Effector CD4-positive, alpha-beta T cell (primary cell): ENCODE measurements at regions not wholly inside any gene's neighbourhood (a gene's known extent, or its start where the extent isn't known, plus 50 kb on each side); places are given as distances from the start of the nearest gene placed in this dataset.

Experiments used
- DNase-seq: peaks from one replicate; pipeline ENCODE4 v3.0.0-alpha.2; 2020

DNA sequence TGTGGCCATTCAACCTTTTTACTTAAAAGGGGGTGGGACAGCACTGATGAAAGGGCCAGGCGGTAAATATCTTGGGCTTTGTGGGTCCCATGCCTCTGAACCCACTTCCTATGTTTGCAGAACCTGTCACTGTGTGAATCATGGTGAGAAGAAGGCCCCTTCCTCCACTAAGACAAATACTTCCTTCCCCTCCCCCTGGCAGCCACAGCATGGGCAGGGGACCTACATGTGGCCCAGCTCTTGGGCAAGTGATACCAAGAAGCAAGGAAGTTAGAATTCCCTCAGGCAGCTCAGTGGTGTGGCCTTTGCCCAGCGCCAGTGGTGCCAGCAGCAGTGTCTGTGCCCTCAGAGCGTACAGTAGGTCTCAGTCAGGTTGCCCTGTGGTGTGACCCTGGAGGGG, 168.6 kb downstream of the TRIM33 start:
- peak; percentile 18 for DNase-seq

DNA sequence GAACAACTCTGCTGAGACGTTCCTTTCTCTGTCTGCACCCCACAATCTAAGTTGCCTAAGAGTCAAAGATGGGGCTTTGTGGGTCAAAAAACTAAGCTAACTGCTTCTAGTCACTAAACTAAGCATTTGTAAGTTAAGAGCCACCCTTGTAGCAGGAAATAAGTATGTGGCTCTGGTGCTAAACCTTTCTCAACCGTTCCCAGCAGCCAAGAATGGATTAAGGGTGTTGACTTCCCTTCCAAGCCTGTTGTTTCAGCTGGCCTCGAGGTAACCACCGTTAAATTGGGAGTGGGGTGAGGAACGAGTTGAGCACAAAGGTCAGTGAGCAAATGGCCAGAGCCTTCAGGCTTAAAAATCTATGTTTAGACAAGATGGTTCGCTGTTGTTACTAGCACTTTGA, 169.1 kb downstream of the TRIM33 start:
- DNase-seq: no peak

DNA sequence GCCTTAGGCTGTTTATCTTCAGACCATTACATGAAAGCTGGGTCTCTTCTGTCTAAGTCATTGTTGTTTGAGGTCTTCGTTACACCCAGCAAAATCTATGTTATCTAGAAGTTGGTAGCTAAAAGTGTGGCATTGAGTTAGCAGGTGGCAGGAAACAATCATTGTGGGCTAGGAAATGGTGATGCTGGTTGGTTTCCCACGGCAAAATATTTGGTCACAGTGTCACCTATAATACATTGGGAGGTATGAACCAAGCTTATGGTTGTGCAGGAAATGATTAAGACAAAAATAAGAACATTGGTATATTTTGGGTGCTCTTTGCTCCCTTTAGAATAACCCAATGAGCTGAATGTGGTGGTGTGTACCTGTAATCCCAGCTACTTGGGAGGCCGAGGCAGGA, 169.7 kb downstream of the TRIM33 start:
- DNase-seq: peak; percentile 20

DNA sequence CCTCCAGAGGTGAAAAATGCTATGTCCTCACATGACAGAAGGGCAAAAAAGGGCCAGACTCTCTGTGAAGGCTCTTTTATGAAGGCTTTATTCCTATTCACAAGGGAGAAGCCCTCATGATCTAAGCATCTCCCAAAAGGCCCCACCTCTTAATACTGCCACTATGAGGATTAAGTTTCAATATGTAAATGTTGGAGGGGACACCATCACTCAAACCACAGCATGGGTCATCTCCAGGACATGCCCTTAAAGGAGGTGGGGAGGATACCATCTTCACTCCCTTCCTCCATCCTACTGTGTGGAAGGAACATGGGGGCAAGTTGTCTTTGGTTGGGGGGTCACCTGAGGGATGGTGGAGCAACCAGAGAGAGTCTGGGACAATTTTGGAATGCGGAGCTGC, 170.1 kb downstream of the TRIM33 start:
- DNase-seq: no peak

DNA sequence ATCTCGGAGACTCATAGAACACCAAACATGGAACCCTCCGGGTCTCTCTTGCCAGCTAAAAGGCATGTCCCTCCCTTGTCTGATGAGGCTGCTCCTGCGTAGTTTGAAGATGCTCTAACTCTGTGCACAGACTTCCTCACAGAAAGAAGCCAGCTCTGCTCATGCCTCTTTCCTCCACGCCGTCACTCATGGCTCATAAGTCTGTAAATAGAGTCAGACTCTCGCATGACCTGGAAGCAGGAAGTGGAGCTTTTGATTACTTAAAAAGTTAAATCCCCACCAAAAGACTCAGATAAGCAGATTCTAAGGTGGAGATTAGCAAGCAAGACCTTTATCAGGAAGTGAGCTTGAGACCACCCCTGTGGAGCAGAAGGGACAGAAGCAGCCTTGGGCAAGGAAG, 171.6 kb downstream of the TRIM33 start:
- no peak for DNase-seq

DNA sequence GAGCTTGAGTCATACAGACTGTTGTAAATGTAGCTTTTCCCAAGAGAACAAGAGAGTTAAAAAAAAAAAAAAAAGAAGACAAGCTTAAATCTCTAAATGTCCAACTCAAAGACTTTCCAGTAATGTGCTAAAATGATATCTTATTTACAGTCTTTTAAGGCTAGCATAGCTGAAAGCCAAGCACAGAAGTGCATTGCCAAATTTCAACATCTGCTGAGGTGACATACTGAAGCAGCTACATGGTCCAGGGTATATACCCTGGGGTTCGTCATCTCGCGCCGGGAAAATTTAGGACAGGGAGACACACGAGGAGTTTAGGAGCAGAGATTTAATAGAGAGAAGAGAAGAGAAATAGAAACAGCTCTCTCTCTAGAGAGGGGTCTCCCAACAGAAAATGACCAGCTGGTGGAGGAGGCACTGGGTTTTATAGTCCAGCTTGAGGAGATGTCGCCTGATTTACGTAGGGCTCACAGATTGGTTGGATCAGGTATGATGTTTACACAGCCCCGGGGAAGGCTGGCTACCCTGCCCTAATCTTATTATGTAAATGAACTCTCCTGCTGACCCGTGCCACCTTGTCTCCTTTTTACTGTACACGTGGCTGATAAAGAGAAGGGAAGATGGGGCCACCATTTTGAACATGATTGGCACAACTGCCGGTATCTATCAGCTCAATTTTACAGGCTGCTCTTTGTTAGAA, 172.7 kb downstream of the TRIM33 start:
- no peak for DNase-seq

DNA sequence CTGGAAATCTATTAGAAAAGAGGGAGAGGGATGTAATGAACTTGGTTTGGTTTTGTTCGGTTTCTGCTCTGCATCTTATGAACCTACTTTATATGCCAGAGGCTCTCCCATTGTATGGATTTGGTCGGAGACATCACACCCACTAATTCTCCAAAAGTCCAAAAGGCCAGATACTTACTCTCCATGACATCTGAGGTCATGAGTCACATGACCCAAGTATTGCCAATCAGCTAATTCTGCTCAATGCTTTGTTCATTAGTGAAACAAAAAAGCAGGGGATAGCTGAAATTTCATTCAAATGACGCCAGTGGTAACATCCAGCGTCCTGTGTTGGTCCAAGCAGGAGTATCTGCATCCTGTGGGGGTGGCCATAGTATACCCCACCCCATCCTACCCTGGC, 173.6 kb downstream of the TRIM33 start:
- no peak for DNase-seq

DNA sequence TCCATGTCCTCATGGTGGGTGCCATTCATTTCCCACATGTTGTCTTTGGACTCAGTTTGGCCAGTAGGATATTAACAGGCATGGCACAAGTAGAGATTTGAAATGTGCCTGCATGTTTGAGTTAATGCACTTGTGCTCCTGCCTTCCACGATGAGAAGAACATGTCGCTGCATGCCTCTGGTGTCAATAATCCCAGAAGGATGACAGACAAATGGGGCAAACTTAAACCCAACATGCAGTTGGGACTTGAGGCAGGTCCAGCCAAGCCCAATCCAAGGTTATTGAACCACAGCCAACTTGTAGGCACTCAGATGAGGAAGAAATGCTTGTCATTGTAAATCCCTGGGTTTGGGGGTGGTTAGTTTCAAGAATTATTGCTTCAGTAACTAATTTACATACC, 174.6 kb downstream of the TRIM33 start:
- DNase-seq: no peak

DNA sequence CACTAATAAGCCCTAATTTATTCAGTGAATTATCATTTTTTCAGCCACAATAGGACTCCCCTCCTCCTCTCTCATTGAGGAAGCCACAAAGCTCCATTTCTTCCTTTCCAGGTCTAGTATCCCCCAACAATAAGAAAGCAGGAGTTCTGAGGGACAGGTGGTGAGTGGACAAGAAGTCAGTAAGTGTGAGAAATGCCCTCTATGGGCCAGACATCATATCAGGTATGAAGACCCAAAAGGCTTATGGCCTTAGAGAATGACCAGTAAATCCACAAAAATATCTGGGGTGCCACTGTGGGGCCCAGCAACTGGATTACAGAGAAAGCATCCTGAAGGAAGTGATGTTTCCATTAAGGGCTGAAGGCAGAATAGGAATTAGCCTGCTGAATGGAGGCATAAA, 175.7 kb downstream of the TRIM33 start:
- no peak for DNase-seq

DNA sequence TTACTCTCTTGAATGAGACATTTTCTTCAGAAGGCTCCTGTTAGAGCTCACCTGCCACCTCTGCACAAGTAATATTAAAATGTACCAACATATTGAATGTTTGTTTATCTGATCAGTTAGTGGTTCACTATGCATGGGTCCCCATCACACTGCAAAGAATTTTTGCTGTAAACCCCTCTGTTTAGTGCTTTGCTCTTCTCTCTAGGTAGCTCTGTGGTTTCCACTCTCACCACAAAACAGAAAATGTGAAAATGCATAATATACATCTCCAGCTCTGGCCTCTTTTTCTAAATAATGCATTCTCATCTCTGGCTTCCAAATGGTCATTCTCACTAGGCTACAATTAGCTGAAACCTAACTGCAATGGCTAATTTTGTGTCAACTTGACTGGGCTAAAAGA, 176.7 kb downstream of the TRIM33 start:
- DNase-seq: no peak

DNA sequence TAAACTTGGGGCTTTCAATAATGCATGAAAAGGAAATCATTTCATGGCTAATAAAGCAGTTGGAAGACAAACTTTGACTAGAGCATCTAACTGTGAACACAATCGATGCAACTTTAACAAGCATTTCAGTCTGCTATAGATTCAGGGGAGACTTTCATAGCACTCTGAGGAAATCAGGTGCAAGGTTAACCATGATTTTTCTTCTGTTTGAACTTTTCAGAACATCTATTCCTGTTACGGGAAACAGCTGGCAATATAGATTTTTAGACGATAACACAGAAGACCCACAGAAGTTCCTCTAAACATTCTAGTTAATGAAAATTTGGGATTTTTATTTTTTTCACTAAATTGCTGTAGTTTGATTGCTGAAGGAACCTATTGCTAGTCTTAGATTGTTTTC, 177.3 kb downstream of the TRIM33 start:
- no peak for DNase-seq

DNA sequence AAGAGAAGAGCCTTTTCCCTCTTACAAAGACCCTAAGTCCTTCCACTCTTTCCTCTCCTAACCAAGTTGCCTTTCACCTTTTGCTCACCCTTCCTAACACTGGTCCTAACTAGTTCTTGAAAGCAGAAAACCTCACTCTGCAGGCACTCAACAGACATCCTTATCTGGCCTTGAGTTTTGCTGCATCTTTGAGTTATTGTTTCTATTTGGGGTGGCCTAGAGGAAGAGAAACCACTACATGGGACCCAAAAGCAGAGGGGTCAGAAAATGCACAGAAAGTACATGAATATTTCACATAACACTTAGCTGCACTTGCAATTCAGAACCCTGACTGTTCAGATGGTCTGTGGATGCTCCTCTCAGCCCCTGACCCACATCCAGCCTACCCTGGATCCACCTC, 178.3 kb upstream of the SYT6 start:
- DNase-seq: no peak

DNA sequence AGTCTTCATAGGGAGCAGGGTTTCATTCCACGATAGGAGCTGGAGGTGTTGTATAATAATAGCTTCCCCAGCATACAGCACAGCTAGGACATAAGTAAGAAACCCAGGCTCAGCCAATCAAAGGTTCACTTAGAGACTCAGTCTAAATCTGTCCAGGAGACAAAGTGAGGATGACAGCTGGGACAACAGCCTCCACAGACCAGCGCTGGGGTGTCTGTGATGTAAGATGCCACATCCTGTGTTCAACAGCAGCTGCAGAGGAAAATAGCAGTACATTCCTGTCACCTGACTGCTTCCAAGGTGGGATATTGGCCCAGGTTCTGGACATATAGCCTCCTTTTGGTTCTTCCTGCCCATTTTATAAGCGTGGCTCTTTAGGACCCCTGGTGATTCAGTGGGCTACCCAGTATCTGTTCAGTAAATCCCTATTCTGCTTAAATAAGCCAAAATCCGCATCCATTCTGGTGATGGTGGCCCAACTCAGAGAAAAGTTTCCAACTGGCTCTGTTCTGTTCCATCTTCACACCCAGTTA, 176.8 kb upstream of the SYT6 start:
- no peak for DNase-seq

DNA sequence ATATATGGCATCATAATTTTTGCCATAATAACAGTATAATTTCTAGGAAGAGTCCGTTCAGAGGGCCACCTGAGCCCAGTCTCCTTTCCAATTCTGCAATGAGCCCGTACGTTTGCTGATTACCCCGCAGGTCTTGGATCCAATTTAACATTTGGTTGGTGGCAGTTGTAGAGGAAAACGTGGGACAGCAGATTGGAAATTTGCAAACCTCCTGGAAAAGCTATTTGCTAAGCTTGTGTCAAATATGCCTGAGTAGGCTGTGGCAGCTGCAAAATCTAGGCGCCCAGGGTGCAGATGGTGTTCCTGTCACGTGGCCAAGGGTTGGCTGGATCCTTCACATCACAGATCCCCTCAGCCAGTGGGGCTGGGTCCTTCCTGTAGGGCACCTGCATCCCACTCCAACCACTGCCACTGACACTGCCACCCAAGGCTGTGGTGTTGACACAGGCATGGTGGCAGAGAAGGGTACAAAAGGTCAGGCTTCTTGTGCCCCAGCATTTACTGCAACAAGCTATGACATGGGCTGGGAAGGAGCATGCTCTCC, 174.8 kb upstream of the SYT6 start:
- no peak for DNase-seq

DNA sequence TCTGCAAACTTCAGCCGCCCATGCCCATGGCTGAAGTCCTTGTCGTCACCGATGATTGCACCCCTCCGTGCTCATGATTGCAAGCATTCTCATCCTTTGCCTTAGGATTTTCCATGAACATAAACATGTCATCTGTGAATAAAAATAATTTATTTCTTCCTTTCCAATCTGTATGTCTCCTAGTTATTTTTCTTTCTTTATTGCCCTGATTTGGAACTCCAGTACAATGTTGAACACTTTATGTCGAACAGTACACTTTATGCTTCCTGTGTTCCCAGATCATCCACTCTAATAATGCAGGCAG, 170.9 kb upstream of the SYT6 start:
- no peak for DNase-seq

DNA sequence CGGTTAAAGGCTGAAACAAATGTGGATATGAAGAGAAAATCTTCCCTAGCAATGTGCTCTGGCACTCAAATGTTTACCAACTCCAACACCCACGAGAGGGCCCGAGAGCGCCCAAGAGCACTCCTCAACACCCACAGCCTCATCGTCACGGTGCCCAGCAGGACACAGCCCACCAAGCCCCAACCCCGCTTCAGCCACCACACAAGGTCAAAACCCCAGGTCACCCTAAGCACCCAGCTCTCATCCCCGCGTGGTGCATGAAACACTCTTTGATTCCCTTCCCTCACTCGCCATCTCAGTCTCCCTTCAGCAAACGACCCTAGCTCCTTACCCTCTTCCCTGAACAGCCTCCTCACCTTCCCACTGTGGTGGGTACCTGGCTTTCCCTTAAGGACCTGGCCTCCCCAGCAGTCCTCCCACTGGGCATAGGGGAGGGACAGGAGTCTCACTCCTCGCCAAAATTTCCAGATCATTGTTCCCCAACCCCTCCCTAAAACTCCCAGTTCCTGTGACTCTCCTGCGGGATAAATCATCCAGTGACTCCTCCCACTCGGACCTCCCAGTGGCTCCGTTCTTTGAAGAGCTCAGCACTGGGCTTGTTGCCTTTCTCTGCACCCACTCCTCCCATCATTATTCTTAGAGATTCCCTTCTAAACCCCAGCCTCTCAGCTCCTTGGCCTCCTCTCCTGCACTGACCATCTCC, 170.4 kb upstream of the SYT6 start:
- DNase-seq: no peak

DNA sequence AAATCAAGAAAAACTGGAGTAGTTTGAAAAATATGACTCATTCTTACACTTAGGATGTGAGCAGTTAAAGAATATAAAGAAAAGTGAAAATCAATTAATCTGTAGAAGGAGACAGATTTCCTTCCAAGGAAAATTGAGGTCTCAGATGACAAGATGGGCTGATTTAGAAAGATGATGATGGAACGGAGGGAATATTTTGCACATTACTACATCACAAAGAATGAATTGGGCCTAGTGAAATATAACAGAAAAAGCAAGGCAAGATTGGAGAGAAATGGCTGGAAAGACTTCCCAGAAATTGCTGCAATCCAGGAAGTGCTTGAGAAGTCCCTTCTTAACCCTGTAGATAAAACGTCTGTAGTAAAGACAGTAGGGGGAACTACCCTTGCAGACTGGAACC, 169.1 kb upstream of the SYT6 start:
- DNase-seq: no peak

DNA sequence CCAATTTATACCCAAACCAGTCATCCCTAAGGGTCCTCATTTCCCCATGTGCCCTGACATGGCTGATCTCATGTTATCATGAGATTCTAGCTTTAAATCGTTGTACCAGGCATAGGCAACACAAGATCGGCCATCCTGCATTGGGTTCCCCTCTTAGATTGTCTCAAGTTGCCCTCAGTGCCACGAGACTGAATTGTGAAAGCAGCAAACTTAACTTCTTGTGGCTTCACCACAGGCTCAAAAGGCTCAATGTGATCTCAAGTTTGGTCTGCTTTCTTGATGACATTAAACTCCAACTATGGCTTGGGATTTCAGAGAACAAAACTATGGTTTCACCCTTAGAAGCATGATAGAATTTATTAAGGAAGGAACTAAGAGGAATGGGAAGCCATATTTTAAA, 168.5 kb upstream of the SYT6 start:
- no peak for DNase-seq

DNA sequence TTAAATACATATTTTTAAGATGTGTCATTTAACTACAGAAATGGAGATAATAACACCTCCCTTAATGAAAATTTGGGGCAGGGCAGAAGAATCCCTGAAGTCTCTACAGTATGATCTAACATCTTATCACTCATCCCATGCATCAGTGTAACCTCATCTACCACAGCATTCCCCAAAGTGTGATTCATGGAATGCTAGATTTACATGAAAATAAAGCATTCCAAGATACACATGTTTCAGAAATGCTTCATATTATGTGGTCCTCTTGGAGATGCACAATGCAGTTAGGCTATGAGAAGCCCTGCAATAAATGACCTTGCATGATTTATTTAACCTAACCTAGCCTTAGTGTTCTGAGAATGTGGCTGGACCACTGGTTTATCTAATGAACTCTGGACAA, 166.9 kb upstream of the SYT6 start:
- no peak for DNase-seq

DNA sequence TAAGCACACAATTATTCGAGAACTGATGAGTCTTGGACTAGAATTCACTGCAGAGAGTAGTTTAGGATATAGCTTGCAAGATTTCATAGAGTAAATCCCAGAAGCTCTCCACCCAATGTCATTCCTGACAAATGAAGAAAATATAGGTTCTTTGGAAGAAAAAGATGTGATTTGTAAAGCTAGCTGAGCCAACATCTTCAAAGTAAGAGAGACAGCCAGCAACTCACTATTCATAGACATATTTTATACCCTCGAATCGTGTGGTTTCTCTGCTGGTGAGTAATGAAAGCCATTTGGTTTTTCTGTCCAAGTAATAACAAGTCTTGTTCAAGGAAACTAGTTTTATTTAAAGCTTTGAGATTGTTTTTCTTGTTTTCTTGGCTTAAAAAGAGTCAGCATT, 165.7 kb upstream of the SYT6 start:
- DNase-seq: no peak

DNA sequence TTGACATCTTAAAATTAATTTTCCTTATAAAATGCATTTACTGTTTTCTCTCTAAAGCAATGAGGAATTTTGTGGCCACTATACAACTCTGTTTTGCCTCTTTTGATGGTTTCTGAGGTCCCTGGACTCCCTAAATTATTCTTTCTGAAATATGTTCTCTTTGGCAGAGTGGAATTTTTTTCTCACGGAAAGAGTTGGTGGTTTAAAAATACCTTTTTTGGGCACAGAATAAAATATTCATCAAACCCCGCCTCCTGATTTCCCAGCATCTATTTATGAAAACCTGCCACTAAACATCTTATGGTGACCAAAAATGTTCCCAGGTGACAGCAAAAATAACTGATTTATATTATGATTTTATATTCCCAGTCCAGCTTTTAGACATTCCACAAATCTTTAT, 165.3 kb upstream of the SYT6 start:
- DNase-seq: no peak

DNA sequence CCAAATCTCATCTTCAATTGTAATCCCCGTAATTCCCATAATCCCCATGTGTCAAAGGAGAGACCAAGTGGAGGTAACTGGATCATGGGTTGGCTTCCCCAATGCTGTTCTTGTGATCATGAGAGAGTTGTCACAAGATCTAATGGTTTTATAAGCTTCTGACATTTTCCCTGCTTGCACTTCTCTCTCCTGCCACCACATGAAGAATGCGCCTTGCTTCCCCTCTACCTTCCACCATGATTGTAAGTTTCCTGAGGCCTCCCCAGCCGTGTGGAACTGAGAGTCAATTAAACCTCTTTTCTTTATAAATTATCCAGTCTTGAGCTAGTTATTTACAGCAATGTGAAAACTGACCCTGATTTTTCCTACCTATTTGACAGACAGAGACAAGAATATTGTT, 162.5 kb upstream of the SYT6 start:
- DNase-seq: no peak

DNA sequence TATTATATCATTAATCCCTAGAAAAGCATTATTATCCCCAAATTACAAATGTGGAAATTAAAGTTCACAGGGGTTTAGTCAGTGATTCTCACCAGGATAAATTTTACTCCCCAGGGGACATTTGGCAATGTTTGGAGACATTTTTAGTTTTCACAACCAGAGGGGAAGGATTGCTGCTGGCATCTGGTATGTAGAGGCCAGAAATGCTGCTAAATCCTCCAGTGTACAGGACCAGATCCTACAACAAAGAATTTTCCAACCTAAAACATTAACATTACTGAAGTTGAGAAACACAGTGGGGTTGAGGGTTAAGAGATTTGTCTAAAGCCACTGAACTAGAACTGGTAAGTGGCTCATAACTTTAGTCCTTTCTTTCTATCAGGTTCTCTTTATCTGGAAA, 162.0 kb upstream of the SYT6 start:
- no peak for DNase-seq

DNA sequence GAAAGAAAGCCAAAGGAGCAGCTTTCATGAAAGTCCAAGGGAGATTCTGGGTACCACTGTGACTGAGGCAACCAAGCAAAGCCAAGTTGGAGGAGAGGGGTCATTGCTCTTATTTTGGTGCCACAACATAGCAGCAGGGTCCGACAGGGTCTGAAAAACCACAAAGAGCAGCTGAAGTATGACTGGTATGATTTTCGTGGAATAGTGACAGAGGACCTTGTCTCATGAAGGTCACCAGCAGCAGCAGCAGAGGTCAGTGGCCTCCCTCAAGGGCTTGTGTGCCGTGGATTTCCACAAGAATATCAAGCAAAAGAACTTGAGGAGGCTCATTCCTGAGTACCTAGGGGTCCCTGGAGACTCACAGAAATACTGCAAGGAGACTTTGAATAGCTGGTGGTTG, 160.9 kb upstream of the SYT6 start:
- no peak for DNase-seq

DNA sequence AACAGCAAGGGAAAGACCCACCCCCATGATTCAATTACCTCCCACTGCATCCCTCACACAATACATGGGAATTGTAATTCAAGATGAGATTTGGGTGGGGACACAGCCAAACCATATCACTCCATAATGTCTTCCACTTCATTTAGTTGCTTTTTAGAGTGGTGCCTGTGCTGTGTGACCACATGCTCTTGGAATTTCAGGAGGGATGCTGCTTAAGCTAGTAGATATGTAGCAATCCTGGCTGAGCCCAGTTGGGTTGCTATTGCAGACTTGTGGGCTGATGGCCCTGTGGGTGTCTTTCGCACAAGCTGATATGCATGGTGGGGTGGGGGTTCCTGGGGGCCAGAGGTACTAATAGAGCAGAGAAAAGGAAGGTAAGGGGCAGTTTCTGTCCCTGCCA, 160.4 kb upstream of the SYT6 start:
- DNase-seq: no peak
